GM23338 (cell line): ENCODE measurements at regions not wholly inside any gene's neighbourhood (a gene's known extent, or its start where the extent isn't known, plus 50 kb on each side); places are given as distances from the start of the nearest gene placed in this dataset.

Experiments
- CREB1 ChIP-seq: fragments of 250-450 bp; sonication (Bioruptor Pico); IDR thresholded peaks from 2 replicates; pipeline ENCODE4 v1.5.0; 2020; ENCODE audit warnings: low read depth, mild to moderate bottlenecking, moderate library complexity
- CTCF ChIP-seq, 2 experiments: fragments of 200-600 bp in 1 of 2; sonication (generic) in 1 of 2; conservative IDR thresholded peaks; 2 replicates each; pipeline versions ENCODE4 v1.5.1 to v1.6.1; 2016 to 2017; ENCODE audit warnings: antibody characterized with exemption in 2 of 2, low read depth in 2 of 2, mild to moderate bottlenecking in 2 of 2, moderate library complexity in 1 of 2
- EZH2 ChIP-seq: fragments of 200-600 bp; sonication (generic); IDR thresholded peaks from one replicate; pipeline ENCODE4 v1.8.0; 2017; ENCODE audit warnings: antibody characterized with exemption, mild to moderate bottlenecking, low read depth; ENCODE audit not compliant: unreplicated experiment
- EZH2phosphoT487 ChIP-seq: fragments of 200-600 bp; sonication (generic); IDR thresholded peaks from one replicate; pipeline ENCODE4 v1.8.1; 2018; ENCODE audit warnings: antibody characterized with exemption; ENCODE audit not compliant: unreplicated experiment
- JUNB ChIP-seq: IDR thresholded peaks from one replicate; pipeline ENCODE4 v1.6.1; 2016; ENCODE audit warnings: antibody characterized with exemption; ENCODE audit not compliant: unreplicated experiment
- NANOG ChIP-seq: IDR thresholded peaks from 2 replicates; pipeline ENCODE4 v1.6.1; 2016; ENCODE audit warnings: antibody characterized with exemption, borderline replicate concordance
- POLR2AphosphoS5 ChIP-seq: IDR thresholded peaks from 2 replicates; pipeline ENCODE4 v1.6.1; 2016; ENCODE audit warnings: antibody characterized with exemption, low read depth
- STAT1 ChIP-seq: IDR thresholded peaks from one replicate; pipeline ENCODE4 v1.6.1; 2016; ENCODE audit warnings: antibody characterized with exemption; ENCODE audit not compliant: unreplicated experiment
- ZNF331 ChIP-seq: fragments of 250-450 bp; sonication (Bioruptor Pico); IDR thresholded peaks from 2 replicates; pipeline ENCODE4 v1.5.0; 2020; ENCODE audit warnings: low read depth, mild to moderate bottlenecking, moderate library complexity
- TF ChIP-seq, protein P1 (sequence below): IDR thresholded peaks from one replicate; pipeline ENCODE4 v1.6.1; 2018; ENCODE audit warnings: antibody characterized with exemption; ENCODE audit not compliant: unreplicated experiment
- TF ChIP-seq, protein P2 (sequence below): IDR thresholded peaks from 2 replicates; pipeline ENCODE4 v1.6.1; 2016; ENCODE audit warnings: antibody characterized with exemption
- TF ChIP-seq, protein P3 (sequence below): fragments of 250-450 bp; sonication (Bioruptor Pico); IDR thresholded peaks from 2 replicates; pipeline ENCODE4 v1.5.0; 2020; ENCODE audit warnings: mild to moderate bottlenecking, moderate library complexity

GRCh38 chr11:104443387-104443786 lies 279.4 kb upstream of the PDGFD start:
- TF ChIP-seq, protein P1, sequence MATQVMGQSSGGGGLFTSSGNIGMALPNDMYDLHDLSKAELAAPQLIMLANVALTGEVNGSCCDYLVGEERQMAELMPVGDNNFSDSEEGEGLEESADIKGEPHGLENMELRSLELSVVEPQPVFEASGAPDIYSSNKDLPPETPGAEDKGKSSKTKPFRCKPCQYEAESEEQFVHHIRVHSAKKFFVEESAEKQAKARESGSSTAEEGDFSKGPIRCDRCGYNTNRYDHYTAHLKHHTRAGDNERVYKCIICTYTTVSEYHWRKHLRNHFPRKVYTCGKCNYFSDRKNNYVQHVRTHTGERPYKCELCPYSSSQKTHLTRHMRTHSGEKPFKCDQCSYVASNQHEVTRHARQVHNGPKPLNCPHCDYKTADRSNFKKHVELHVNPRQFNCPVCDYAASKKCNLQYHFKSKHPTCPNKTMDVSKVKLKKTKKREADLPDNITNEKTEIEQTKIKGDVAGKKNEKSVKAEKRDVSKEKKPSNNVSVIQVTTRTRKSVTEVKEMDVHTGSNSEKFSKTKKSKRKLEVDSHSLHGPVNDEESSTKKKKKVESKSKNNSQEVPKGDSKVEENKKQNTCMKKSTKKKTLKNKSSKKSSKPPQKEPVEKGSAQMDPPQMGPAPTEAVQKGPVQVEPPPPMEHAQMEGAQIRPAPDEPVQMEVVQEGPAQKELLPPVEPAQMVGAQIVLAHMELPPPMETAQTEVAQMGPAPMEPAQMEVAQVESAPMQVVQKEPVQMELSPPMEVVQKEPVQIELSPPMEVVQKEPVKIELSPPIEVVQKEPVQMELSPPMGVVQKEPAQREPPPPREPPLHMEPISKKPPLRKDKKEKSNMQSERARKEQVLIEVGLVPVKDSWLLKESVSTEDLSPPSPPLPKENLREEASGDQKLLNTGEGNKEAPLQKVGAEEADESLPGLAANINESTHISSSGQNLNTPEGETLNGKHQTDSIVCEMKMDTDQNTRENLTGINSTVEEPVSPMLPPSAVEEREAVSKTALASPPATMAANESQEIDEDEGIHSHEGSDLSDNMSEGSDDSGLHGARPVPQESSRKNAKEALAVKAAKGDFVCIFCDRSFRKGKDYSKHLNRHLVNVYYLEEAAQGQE, result no peak
- TF ChIP-seq CTCF (conservative IDR thresholded peaks at IDR 0.05; ENCODE audit: low read depth in 2 of 2) (no peak), POLR2AphosphoS5 (no peak), EZH2phosphoT487 (no peak), CREB1 (CRISPR knock-in tag) (no peak), EZH2 (no peak), JUNB (no peak), NANOG (no peak), ZNF331 (CRISPR knock-in tag) (no peak), STAT1 (no peak)
- TF ChIP-seq, protein P2, sequence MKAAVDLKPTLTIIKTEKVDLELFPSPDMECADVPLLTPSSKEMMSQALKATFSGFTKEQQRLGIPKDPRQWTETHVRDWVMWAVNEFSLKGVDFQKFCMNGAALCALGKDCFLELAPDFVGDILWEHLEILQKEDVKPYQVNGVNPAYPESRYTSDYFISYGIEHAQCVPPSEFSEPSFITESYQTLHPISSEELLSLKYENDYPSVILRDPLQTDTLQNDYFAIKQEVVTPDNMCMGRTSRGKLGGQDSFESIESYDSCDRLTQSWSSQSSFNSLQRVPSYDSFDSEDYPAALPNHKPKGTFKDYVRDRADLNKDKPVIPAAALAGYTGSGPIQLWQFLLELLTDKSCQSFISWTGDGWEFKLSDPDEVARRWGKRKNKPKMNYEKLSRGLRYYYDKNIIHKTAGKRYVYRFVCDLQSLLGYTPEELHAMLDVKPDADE, result no peak
- TF ChIP-seq, protein P3, sequence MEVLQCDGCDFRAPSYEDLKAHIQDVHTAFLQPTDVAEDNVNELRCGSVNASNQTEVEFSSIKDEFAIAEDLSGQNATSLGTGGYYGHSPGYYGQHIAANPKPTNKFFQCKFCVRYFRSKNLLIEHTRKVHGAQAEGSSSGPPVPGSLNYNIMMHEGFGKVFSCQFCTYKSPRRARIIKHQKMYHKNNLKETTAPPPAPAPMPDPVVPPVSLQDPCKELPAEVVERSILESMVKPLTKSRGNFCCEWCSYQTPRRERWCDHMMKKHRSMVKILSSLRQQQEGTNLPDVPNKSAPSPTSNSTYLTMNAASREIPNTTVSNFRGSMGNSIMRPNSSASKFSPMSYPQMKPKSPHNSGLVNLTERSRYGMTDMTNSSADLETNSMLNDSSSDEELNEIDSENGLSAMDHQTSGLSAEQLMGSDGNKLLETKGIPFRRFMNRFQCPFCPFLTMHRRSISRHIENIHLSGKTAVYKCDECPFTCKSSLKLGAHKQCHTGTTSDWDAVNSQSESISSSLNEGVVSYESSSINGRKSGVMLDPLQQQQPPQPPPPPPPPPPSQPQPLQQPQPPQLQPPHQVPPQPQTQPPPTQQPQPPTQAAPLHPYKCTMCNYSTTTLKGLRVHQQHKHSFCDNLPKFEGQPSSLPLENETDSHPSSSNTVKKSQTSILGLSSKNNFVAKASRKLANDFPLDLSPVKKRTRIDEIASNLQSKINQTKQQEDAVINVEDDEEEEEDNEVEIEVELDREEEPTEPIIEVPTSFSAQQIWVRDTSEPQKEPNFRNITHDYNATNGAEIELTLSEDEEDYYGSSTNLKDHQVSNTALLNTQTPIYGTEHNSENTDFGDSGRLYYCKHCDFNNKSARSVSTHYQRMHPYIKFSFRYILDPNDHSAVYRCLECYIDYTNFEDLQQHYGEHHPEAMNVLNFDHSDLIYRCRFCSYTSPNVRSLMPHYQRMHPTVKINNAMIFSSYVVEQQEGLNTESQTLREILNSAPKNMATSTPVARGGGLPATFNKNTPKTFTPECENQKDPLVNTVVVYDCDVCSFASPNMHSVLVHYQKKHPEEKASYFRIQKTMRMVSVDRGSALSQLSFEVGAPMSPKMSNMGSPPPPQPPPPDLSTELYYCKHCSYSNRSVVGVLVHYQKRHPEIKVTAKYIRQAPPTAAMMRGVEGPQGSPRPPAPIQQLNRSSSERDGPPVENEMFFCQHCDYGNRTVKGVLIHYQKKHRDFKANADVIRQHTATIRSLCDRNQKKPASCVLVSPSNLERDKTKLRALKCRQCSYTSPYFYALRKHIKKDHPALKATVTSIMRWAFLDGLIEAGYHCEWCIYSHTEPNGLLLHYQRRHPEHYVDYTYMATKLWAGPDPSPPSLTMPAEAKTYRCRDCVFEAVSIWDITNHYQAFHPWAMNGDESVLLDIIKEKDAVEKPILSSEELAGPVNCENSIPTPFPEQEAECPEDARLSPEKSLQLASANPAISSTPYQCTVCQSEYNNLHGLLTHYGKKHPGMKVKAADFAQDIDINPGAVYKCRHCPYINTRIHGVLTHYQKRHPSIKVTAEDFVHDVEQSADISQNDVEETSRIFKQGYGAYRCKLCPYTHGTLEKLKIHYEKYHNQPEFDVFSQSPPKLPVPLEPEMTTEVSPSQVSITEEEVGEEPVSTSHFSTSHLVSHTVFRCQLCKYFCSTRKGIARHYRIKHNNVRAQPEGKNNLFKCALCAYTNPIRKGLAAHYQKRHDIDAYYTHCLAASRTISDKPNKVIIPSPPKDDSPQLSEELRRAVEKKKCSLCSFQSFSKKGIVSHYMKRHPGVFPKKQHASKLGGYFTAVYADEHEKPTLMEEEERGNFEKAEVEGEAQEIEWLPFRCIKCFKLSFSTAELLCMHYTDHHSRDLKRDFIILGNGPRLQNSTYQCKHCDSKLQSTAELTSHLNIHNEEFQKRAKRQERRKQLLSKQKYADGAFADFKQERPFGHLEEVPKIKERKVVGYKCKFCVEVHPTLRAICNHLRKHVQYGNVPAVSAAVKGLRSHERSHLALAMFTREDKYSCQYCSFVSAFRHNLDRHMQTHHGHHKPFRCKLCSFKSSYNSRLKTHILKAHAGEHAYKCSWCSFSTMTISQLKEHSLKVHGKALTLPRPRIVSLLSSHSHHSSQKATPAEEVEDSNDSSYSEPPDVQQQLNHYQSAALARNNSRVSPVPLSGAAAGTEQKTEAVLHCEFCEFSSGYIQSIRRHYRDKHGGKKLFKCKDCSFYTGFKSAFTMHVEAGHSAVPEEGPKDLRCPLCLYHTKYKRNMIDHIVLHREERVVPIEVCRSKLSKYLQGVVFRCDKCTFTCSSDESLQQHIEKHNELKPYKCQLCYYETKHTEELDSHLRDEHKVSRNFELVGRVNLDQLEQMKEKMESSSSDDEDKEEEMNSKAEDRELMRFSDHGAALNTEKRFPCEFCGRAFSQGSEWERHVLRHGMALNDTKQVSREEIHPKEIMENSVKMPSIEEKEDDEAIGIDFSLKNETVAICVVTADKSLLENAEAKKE, result no peak
